Kidney (tissue), 13 donors: ENCODE measurements at regions not wholly inside any gene's neighbourhood (a gene's known extent, or its start where the extent isn't known, plus 50 kb on each side); places are given as distances from the start of the nearest gene placed in this dataset.

Source experiments
- DNase-seq, 5 donors: peaks; one replicate each; pipeline ENCODE4 v3.0.0-alpha.2; 2013 to 2020
- FAIRE-seq: peaks from 2 replicates; lab custom pipeline; 2012; peaks lifted over from hg19 to GRCh38; lab: Jason Lieb, UNC
- H3K27ac ChIP-seq, 2 donors: one replicate each; pipeline ENCODE4 v1.7.0; 2013; ENCODE audit warnings: low read depth in 2 of 2, low read length in 2 of 2, inconsistent platforms in 1 of 2
- H3K27me3 ChIP-seq: one replicate; pipeline ENCODE4 v1.7.1; 2013; ENCODE audit warnings: low read length, inconsistent platforms; ENCODE audit not compliant: control insufficient read depth, insufficient read depth
- H3K36me3 ChIP-seq, 3 donors: one replicate each; pipeline versions ENCODE4 v1.7.0 to v1.7.1; 2013; ENCODE audit warnings: low read length in 3 of 3, control low read depth in 1 of 3, inconsistent platforms in 1 of 3; ENCODE audit not compliant: insufficient read depth in 3 of 3, control insufficient read depth in 2 of 3
- H3K4me1 ChIP-seq, 3 donors: one replicate each; pipeline versions ENCODE4 v1.7.0 to v1.7.1; 2013; ENCODE audit warnings: low read length in 3 of 3, inconsistent platforms in 1 of 3, low read depth in 1 of 3; ENCODE audit not compliant: control insufficient read depth in 2 of 3, insufficient read depth in 2 of 3
- H3K4me3 ChIP-seq, 3 donors: one replicate each; pipeline versions ENCODE4 v1.7.0 to v1.8.1; 2013; ENCODE audit warnings: low read length in 3 of 3, control low read depth in 1 of 3, inconsistent platforms in 1 of 3
- H3K9ac ChIP-seq, 3 donors: one replicate each; pipeline versions ENCODE4 v1.7.0 to v1.7.1; 2013; ENCODE audit warnings: low read length in 3 of 3, control low read depth in 1 of 3, inconsistent platforms in 1 of 3
- H3K9me3 ChIP-seq, 3 donors: one replicate each; pipeline versions ENCODE4 v1.7.0 to v1.7.1; 2013; ENCODE audit warnings: low read length in 3 of 3, control low read depth in 1 of 3, inconsistent platforms in 1 of 3; ENCODE audit not compliant: control insufficient read depth in 2 of 3, insufficient read depth in 1 of 3
- intact Hi-C: fragments of 100-400 bp; cut with DNase I; formaldehyde crosslinking; loops from one replicate; pipeline ENCODE4 v1.11.1; 2022
- TF ChIP-seq, protein P1 (sequence below): IDR thresholded peaks from 3 replicates; pipeline ENCODE4 v1.5.1; 2012; ENCODE audit warnings: mild to moderate bottlenecking, moderate library complexity, borderline replicate concordance; ENCODE audit not compliant: insufficient read depth; ENCODE audit errors: extremely low read depth
- donor health status: control.
- donor health status: control.
- donor health status: control.
- donor health status: control.
- donor health status: control.
- donor health status: DM: yes; HTN: yes; CAD: no.
- donor health status: Normal renal cell carcinoma (clear cell type).

DNA sequence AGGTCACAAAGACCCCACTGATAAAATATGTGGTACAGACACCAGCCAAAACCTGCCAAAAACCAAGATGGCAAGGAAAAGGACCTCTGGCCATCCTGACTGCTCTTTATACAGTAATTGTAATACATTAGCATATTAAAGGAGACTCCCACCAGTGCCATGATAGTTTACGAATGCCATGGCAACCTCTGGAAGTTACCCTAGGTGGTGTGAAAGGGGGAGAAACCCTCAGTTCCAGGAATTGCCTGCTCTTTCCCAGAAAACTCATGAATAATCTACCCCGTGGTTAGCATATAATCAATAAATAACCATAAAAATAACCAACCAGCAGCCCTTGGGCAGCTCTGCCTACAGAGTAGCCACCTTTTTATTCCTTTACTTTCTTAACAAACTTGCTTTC is 129.8 kb upstream of the EPB41L3 start:
- no peaks in the 10 kb centered on the region for H3K27me3 ChIP-seq
- H3K9me3 ChIP-seq = no peaks in the 10 kb centered on the region
- H3K9ac ChIP-seq = no peak overlapping the region
- no peaks in the 10 kb centered on the region for H3K36me3 ChIP-seq
- TF ChIP-seq, protein P1, sequence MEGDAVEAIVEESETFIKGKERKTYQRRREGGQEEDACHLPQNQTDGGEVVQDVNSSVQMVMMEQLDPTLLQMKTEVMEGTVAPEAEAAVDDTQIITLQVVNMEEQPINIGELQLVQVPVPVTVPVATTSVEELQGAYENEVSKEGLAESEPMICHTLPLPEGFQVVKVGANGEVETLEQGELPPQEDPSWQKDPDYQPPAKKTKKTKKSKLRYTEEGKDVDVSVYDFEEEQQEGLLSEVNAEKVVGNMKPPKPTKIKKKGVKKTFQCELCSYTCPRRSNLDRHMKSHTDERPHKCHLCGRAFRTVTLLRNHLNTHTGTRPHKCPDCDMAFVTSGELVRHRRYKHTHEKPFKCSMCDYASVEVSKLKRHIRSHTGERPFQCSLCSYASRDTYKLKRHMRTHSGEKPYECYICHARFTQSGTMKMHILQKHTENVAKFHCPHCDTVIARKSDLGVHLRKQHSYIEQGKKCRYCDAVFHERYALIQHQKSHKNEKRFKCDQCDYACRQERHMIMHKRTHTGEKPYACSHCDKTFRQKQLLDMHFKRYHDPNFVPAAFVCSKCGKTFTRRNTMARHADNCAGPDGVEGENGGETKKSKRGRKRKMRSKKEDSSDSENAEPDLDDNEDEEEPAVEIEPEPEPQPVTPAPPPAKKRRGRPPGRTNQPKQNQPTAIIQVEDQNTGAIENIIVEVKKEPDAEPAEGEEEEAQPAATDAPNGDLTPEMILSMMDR = no peak
- H3K4me3 ChIP-seq = no peak overlapping the region
- no peak overlapping the region for H3K27ac ChIP-seq
- DNase-seq = no peak
- H3K4me1 ChIP-seq = no peaks in the 10 kb centered on the region
- no peak for FAIRE-seq
- intact Hi-C loops = no loop called here

DNA sequence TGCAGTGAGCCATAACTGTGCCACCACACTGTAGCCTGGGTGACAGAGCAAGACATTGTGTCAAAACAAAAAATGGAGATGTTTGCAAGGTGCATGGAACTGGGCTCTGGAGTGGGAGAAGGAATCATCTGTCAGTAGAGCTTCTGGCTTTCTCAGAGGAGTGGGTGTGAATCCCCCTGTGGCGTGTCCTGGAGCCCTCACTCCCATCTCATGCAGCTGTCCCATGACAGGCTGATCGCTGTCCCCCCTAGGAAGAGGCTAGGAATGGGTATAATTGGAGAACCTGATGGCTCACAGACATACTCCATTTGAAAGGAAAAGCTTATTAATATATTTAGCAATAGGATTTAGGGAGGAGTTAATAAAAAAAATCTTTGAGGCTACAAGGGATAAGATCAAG is 125.8 kb upstream of the EPB41L3 start:
- TF ChIP-seq, protein P1 = no peak
- Histone ChIP-seq H3K27me3 (no peaks in the 10 kb centered on the region), H3K9me3 (no peaks in the 10 kb centered on the region), H3K9ac (no peak overlapping the region), H3K36me3 (no peaks in the 10 kb centered on the region), H3K4me3 (no peak overlapping the region), H3K4me1 (no peaks in the 10 kb centered on the region), H3K27ac (no peak overlapping the region)
- FAIRE-seq (no peak), DNase-seq (no peak)
- intact Hi-C loops = no loop called here

DNA sequence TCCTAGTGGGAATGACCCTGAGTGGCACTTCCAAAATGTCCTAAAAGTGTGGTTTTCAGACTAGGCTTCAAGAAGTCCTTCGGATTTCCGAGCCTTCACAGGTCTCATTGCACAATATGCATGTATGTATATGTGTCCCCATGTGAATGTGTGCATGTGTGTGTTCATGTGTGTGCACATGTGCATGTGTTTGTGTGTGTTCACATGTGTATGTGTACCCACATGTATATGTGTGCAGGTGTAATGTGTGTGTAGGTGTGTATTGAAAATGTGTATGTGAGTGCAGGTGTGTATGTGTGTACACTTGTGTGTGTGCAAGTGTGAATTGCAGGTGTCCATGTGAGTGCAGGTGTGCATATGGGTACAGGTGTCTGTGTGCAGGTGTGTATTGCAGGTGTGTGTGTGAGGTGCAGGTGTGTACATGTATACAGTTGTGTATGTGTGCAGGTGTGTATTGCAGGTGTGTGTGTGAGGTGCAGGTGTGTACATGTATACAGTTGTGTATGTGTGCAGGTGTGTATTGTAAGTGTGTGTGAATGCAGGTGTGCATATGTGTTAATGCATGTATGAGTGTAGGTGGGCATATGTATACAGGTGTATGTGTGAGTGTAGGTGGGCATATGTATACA is 124.4 kb upstream of the EPB41L3 start:
- no peaks in the 10 kb centered on the region for H3K4me1 ChIP-seq
- no peak overlapping the region for H3K27ac ChIP-seq
- DNase-seq (no peak), FAIRE-seq (no peak)
- H3K9ac ChIP-seq = no peak overlapping the region
- H3K4me3 ChIP-seq = no peak overlapping the region
- intact Hi-C loops = no loop called here
- H3K9me3 ChIP-seq = no peaks in the 10 kb centered on the region
- H3K27me3 ChIP-seq = no peaks in the 10 kb centered on the region
- H3K36me3 ChIP-seq = no peaks in the 10 kb centered on the region
- TF ChIP-seq, protein P1 = no peak

GRCh38 chr18:5667356-5667755 is 123.6 kb upstream of the EPB41L3 start:
- Histone ChIP-seq H3K9me3 (no peaks in the 10 kb centered on the region), H3K27me3 (no peaks in the 10 kb centered on the region), H3K9ac (no peak overlapping the region), H3K4me3 (no peak overlapping the region), H3K36me3 (no peaks in the 10 kb centered on the region), H3K27ac (no peak overlapping the region), H3K4me1 (no peaks in the 10 kb centered on the region)
- TF ChIP-seq, protein P1 = no peak
- FAIRE-seq (no peak), DNase-seq (no peak)
- intact Hi-C loops = no loop called here
